Transverse colon (tissue), 4 donors: ENCODE measurements at regions not wholly inside any gene's neighbourhood (a gene's known extent, or its start where the extent isn't known, plus 50 kb on each side); places are given as distances from the start of the nearest gene placed in this dataset.

Source experiments
- DNase-seq: peaks from one replicate; pipeline ENCODE4 v3.0.0-alpha.2; 2019
- H3K27ac ChIP-seq, 4 donors: fragments of 200-600 bp; sonication (generic); 2 replicates each; pipeline ENCODE4 v1.5.1; 2016 to 2018; ENCODE audit warnings: inconsistent platforms in 4 of 4
- H3K27me3 ChIP-seq: fragments of 200-600 bp; sonication (generic); 2 replicates; pipeline ENCODE4 v1.5.1; 2017; ENCODE audit warnings: inconsistent platforms
- H3K36me3 ChIP-seq, 4 donors: fragments of 200-600 bp; sonication (generic); 2 replicates each; pipeline ENCODE4 v1.5.1; 2017 to 2019; ENCODE audit warnings: inconsistent platforms in 4 of 4
- H3K4me1 ChIP-seq, 4 donors: fragments of 200-600 bp; sonication (generic); 2 replicates each; pipeline ENCODE4 v1.5.1; 2017 to 2020; ENCODE audit warnings: inconsistent platforms in 4 of 4
- H3K4me3 ChIP-seq, 4 donors: fragments of 200-600 bp; sonication (generic); 1 replicate in 1 of 4; 2 replicates in 3 of 4; pipeline versions ENCODE4 v1.5.1 to v1.6.1; 2017 to 2019; ENCODE audit warnings: inconsistent platforms in 4 of 4
- H3K9me3 ChIP-seq, 2 donors: fragments of 200-600 bp; sonication (generic); 2 replicates each; pipeline ENCODE4 v1.5.1; 2017 to 2019; ENCODE audit warnings: inconsistent platforms in 2 of 2
- CTCF ChIP-seq, 5 experiments: fragments of 200-600 bp in 3 of 5; fragments of 450-650 bp in 2 of 5; sonication (generic) in 3 of 5; IDR thresholded peaks; 1 replicate in 2 of 5; 2 replicates in 3 of 5; pipeline ENCODE4 v1.5.1; 2016 to 2017; ENCODE audit warnings: antibody characterized with exemption in 5 of 5, inconsistent platforms in 3 of 5, mild to moderate bottlenecking in 2 of 5, moderate library complexity in 1 of 5
- EP300 ChIP-seq: sonication (generic); formaldehyde crosslinking; IDR thresholded peaks from one replicate; pipeline ENCODE4 v1.6.1; 2017; ENCODE audit warnings: antibody characterized with exemption, low read depth
- POLR2A ChIP-seq: fragments of 450-650 bp; IDR thresholded peaks from one replicate; pipeline ENCODE4 v1.6.1; 2016; ENCODE audit warnings: antibody characterized with exemption, mild to moderate bottlenecking, moderate library complexity
- POLR2AphosphoS5 ChIP-seq, 3 donors: sonication (generic); formaldehyde crosslinking; IDR thresholded peaks; one replicate each; pipeline ENCODE4 v1.6.1; 2016; ENCODE audit warnings: antibody characterized with exemption in 3 of 3
- WGBS, 2 donors: methylation state at CpG; one replicate each; pipeline ENCODE4 v1.1.5; 2018; ENCODE audit warnings: low coverage in 1 of 2; 5-methylcytosine and 5-hydroxymethylcytosine counted together
- in situ Hi-C, 4 donors: fragments of 200-750 bp; cut with MboI; loops; one replicate each; pipeline versions ENCODE4 v1.15.0 to v1.15.1; 2017; ENCODE audit warnings: low sequenced_read_pairs in 3 of 4, low pct_ligation_motif_present in 1 of 4, low pct_unique_long_range_greater_than_20kb in 1 of 4
- intact Hi-C: fragments of 100-400 bp; cut with DNase I; formaldehyde crosslinking; loops from one replicate; pipeline ENCODE4 v1.15.1; 2023; ENCODE audit warnings: low total_unique reads

DNA sequence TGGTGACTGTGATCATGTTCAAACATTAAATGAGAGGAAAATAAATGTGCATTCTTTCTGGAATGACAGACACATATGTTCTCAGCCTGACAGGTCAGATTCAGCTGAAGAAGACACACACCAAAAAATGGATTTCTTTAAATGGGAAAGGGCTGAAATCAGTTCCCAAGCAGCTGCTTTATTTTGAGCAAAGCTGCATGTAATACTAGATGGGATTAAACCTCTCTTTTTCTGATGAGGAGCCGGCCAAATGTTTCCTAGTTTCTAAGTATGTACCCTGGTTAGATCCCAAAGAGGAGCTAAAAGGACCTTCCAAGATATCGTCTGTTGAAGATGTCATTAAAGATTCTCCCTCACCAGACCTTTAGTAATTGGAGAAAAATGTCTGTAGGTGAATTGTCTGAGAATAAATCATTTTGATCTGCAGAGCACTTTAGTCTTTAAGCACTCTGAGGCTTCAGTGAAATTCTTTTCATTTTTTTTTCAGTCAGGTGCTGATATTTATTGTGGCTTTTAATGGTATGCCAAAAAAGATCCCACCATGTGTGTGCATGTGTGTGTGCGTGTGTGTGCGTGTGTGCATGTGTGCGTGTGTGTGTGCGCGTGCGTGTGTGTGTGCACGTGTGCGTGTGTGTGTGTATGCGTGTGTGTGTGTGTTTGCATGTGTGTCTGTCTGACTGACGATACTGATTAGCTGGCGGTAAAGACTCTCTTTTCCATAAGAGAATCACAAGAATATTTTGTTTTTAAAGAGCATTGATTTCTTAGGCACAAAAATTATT, 175.8 kb downstream of the IRS1 start:
- WGBS, 2 donors, result 70 to 75% methylated on average over 9 to 13 of the region's 13 CpGs
- intact Hi-C loops, result no loop called here

GRCh38 chr2:226622484-226622883, 177.1 kb downstream of the IRS1 start:
- no peaks in the 10 kb centered on the region for H3K36me3 ChIP-seq
- no peak overlapping the region for H3K4me3 ChIP-seq
- intact Hi-C loops (no loop called here), in situ Hi-C loops (no loop called here)
- DNase-seq, result no peak
- peaks cover 0 to 11% (median 5%) of the 10 kb centered on the region in 4 donors for H3K4me1 ChIP-seq
- TF ChIP-seq POLR2A, result no peak
- TF ChIP-seq CTCF (IDR thresholded peaks at IDR 0.05), result peak in 3 of 5 experiments; percentile 10 to 17 (median 16)
- TF ChIP-seq EP300, result no peak
- TF ChIP-seq POLR2AphosphoS5 (IDR thresholded peaks at IDR 0.05), result no peak
- WGBS, 2 donors, result 86 to 87% methylated on average over 2 of the region's 2 CpGs
- H3K27ac ChIP-seq, result peak overlapping the region in 1 of 4 donors; percentile 50
- H3K9me3 ChIP-seq, result no peaks in the 10 kb centered on the region
- H3K27me3 ChIP-seq, result no peaks in the 10 kb centered on the region

More for the DNA sequence above, 175.8 kb downstream of the IRS1 start:
- Histone ChIP-seq H3K9me3 (no peaks in the 10 kb centered on the region), H3K4me1 (peaks cover 0 to 11% (median 5%) of the 10 kb centered on the region in 4 donors), H3K4me3 (no peak overlapping the region), H3K27me3 (no peaks in the 10 kb centered on the region), H3K36me3 (no peaks in the 10 kb centered on the region), H3K27ac (peak overlapping the region in 3 of 4 donors; percentile 26 to 50 (median 41))
- TF ChIP-seq EP300, result no peak
- no peak for TF ChIP-seq POLR2A
- TF ChIP-seq POLR2AphosphoS5 (IDR thresholded peaks at IDR 0.05), result peak in 2 of 3 donors; percentile 6 to 10
- TF ChIP-seq CTCF (IDR thresholded peaks at IDR 0.05), result no peak
- DNase-seq, result no peak
- in situ Hi-C loops, result no loop called here

DNA sequence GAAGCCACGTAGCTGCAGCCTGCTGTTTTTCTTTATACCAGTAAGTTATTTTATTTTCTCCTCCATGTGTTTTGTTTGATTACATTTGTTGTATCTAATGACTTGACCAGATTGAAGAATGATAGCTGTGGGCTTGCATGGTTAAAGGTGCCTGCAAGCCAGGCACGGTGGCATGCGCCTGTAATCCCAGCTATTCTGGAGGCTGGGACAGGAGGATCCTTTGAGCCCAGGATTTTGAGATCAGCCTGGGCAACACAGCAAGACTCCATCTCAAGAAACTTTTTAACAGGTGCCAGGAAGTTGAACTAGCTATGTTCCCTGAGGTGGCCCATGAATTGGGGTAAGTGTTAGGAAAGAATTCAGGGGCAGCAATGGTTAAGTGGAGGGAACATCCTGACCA, 179.4 kb downstream of the IRS1 start:
- H3K27me3 ChIP-seq, result no peaks in the 10 kb centered on the region
- peaks cover 0 to 11% (median 5%) of the 10 kb centered on the region in 4 donors for H3K4me1 ChIP-seq
- in situ Hi-C loops, result no loop called here
- H3K36me3 ChIP-seq, result no peaks in the 10 kb centered on the region
- TF ChIP-seq POLR2A (no peak), EP300 (no peak), POLR2AphosphoS5 (IDR thresholded peaks at IDR 0.05) (no peak), CTCF (IDR thresholded peaks at IDR 0.05) (no peak)
- no peaks in the 10 kb centered on the region for H3K9me3 ChIP-seq
- H3K4me3 ChIP-seq, result no peak overlapping the region
- intact Hi-C loops, result no loop called here
- 82 to 90% methylated on average over 1 to 3 of the region's 3 CpGs for WGBS, 2 donors
- no peak overlapping the region for H3K27ac ChIP-seq
- no peak for DNase-seq

- WGBS, 2 donors, result 76 to 85% methylated on average over 3 of the region's 3 CpGs
- Histone ChIP-seq H3K9me3 (no peaks in the 10 kb centered on the region), H3K27ac (no peak overlapping the region), H3K27me3 (no peaks in the 10 kb centered on the region), H3K4me3 (no peak overlapping the region), H3K36me3 (no peaks in the 10 kb centered on the region), H3K4me1 (peaks cover 0 to 11% (median 5%) of the 10 kb centered on the region in 4 donors)
- TF ChIP-seq POLR2A, result no peak
- TF ChIP-seq EP300, result no peak
- no peak for TF ChIP-seq POLR2AphosphoS5 (IDR thresholded peaks at IDR 0.05)
- no peak for TF ChIP-seq CTCF (IDR thresholded peaks at IDR 0.05)
- no peak for DNase-seq
- in situ Hi-C loops (no loop called here), intact Hi-C loops (no loop called here)
Measured at GRCh38 chr2:226619707-226620106, 179.9 kb downstream of the IRS1 start.
